ENCODE measurements at regions not wholly inside any gene's neighbourhood (a gene's known extent, or its start where the extent isn't known, plus 50 kb on each side); places are given as distances from the start of the nearest gene placed in this dataset.

- Histone ChIP-seq H3K36me3 (ENCODE audit: control insufficient read depth, insufficient read depth, low read length) (no peaks in the 10 kb centered on the region), H3K27me3 (ENCODE audit: control insufficient read depth, insufficient read depth, low read length) (no peaks in the 10 kb centered on the region), H3K4me3 (ENCODE audit: insufficient read depth, low read depth, low read length) (no peak overlapping the region), H3K9ac (ENCODE audit: low read depth, low read length) (no peak overlapping the region), H3K27ac (ENCODE audit: insufficient read depth, low read length) (no peak overlapping the region), H2BK120ac (ENCODE audit: low read depth, low read length) (no peak overlapping the region), H2BK20ac (ENCODE audit: low read depth, low read length) (no peak overlapping the region), H3K4me2 (ENCODE audit: low read depth, low read length) (no peak overlapping the region), H3K4me1 (ENCODE audit: control insufficient read depth, insufficient read depth, low read length) (no peaks in the 10 kb centered on the region), H4K8ac (ENCODE audit: low read depth in 2 of 2, low read length in 2 of 2) (no peak overlapping the region), H4K5ac (ENCODE audit: low read depth, low read length) (no peak overlapping the region), H3K79me1 (ENCODE audit: low read depth in 1 of 2, low read length in 2 of 2) (no peaks in the 10 kb centered on the region), H3K18ac (ENCODE audit: low read depth, low read length) (no peak overlapping the region), H2AK9ac (replicated peaks; ENCODE audit: low read depth, low read length, poor library complexity) (no peak overlapping the region), H3K4ac (ENCODE audit: low read depth, low read length) (no peak overlapping the region), H3K9me3 (ENCODE audit: control insufficient read depth, insufficient read depth, low read length) (peaks cover 2% of the 10 kb centered on the region; the same call in 1 of the 2 replicates), H2BK5ac (ENCODE audit: low read depth, low read length, poor library complexity, severe bottlenecking) (no peak overlapping the region), H2AFZ (replicated peaks; ENCODE audit: low read length, poor library complexity) (no peak overlapping the region), H3K9me1 (ENCODE audit: insufficient read depth, low read length) (no peaks in the 10 kb centered on the region), H4K91ac (ENCODE audit: insufficient read depth, low read depth, low read length) (no peak overlapping the region), H2BK15ac (ENCODE audit: low read depth, low read length) (no peak overlapping the region), H3K14ac (replicated peaks; ENCODE audit: low read depth, low read length) (no peak overlapping the region), H4K20me1 (ENCODE audit: insufficient read depth, low read length) (no peaks in the 10 kb centered on the region), H3K23ac (ENCODE audit: low read depth, low read length) (no peak overlapping the region), H2AK5ac (ENCODE audit: low read depth, low read length) (no peak overlapping the region), H3K56ac (ENCODE audit: extremely low read depth, insufficient read depth, low read length) (no peak overlapping the region)
- ChIA-PET CTCF (no interaction called here), POLR2A (ENCODE audit: unreplicated experiment) (no interaction called here)
- intact Hi-C loops (cut with micrococcal nuclease) (no loop called here), dilution Hi-C loops (cut with HindIII; ENCODE audit: low sequenced_read_pairs, unreplicated experiment) (no loop called here), in situ Hi-C loops (cut with MboI; ENCODE audit: low sequenced_read_pairs) (no loop called here)
- BruUV-seq (replicated peaks), result no TSS peak
- no peak for ATAC-seq (ENCODE audit: low read depth)
- no peak for DNase-seq
- TF ChIP-seq, protein P1, sequence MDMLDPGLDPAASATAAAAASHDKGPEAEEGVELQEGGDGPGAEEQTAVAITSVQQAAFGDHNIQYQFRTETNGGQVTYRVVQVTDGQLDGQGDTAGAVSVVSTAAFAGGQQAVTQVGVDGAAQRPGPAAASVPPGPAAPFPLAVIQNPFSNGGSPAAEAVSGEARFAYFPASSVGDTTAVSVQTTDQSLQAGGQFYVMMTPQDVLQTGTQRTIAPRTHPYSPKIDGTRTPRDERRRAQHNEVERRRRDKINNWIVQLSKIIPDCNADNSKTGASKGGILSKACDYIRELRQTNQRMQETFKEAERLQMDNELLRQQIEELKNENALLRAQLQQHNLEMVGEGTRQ (IDR thresholded peaks at IDR 0.05; ENCODE audit: low read depth, low read length), result no peak
- no peak for TF ChIP-seq RCOR1 (IDR thresholded peaks at IDR 0.05; ENCODE audit: insufficient replicate concordance, low read length)
- no peak for TF ChIP-seq RFX5 (IDR thresholded peaks at IDR 0.05; ENCODE audit: low read depth, low read length)
- peak; percentile 67 for TF ChIP-seq MAFK (IDR thresholded peaks at IDR 0.05; ENCODE audit: low read depth, low read length)
- no peak for TF ChIP-seq BHLHE40 (IDR thresholded peaks at IDR 0.05; ENCODE audit: low read depth, low read length)
These were observed 238.9 kb upstream of the ADCY2 start for GRCh38 chr5:7157083-7157482.

All from IMR-90 (cell line).